ENCODE measurements at regions not wholly inside any gene's neighbourhood (a gene's known extent, or its start where the extent isn't known, plus 50 kb on each side); places are given as distances from the start of the nearest gene placed in this dataset.
"Not testable (repeated sequence)": the region's sequence is repeated elsewhere in the genome, so short reads cannot be mapped to it uniquely, and the experiment has no call there.

- DNase-seq: no peak
These were observed 304.1 kb downstream of the SATB1 start for GRCh38 chr3:18121020-18121419.

- peak; percentile 58 for DNase-seq
These were observed 305.3 kb downstream of the SATB1 start for GRCh38 chr3:18119866-18120265.

- DNase-seq: no peak
These were observed 310.2 kb downstream of the SATB1 start for GRCh38 chr3:18114894-18115293.

- no peak for DNase-seq
These were observed 311.7 kb downstream of the SATB1 start for GRCh38 chr3:18113417-18113816.

GRCh38 chr3:18112674-18113375, 312.3 kb downstream of the SATB1 start:
- no peak for DNase-seq

- DNase-seq: peak; percentile 25
These were observed 313.3 kb downstream of the SATB1 start for GRCh38 chr3:18111796-18112232.

- no peak for DNase-seq
These were observed 321.5 kb downstream of the SATB1 start for GRCh38 chr3:18103591-18103990.

GRCh38 chr3:18100121-18100520, 325.0 kb downstream of the SATB1 start:
- DNase-seq: no peak

GRCh38 chr3:18099611-18100010, 325.5 kb downstream of the SATB1 start:
- DNase-seq: no peak

GRCh38 chr3:18098960-18099587, 326.1 kb downstream of the SATB1 start:
- DNase-seq: peak; percentile 91

- DNase-seq: no peak
These were observed 327.1 kb downstream of the SATB1 start for GRCh38 chr3:18097989-18098388.

- no peak for DNase-seq
These were observed 327.7 kb downstream of the SATB1 start for GRCh38 chr3:18097473-18097872.

GRCh38 chr3:18092726-18093125, 332.4 kb downstream of the SATB1 start:
- no peak for DNase-seq

- no peak for DNase-seq
These were observed 334.8 kb downstream of the SATB1 start for GRCh38 chr3:18090377-18090776.

GRCh38 chr3:18087988-18088387, 337.2 kb downstream of the SATB1 start:
- DNase-seq: peak; percentile 28

GRCh38 chr3:18086760-18087159, 338.4 kb downstream of the SATB1 start:
- DNase-seq: no peak

GRCh38 chr3:18086078-18086477, 339.1 kb downstream of the SATB1 start:
- no peak for DNase-seq

- DNase-seq: no peak
These were observed 339.7 kb downstream of the SATB1 start for GRCh38 chr3:18085429-18085828.

GRCh38 chr3:18083273-18083590, 340.8 kb upstream of the TBC1D5 start:
- not testable (repeated sequence) for DNase-seq

- no peak for DNase-seq
These were observed 340.3 kb upstream of the TBC1D5 start for GRCh38 chr3:18082551-18083272.

GRCh38 chr3:18080198-18080689, 337.8 kb upstream of the TBC1D5 start:
- DNase-seq: peak; percentile 38

- DNase-seq: peak; percentile 35
These were observed 337.3 kb upstream of the TBC1D5 start for GRCh38 chr3:18079739-18080138.

- no peak for DNase-seq
These were observed 336.6 kb upstream of the TBC1D5 start for GRCh38 chr3:18079062-18079461.

All from fibroblast of skin of scalp (primary cell).